Pulmonary artery endothelial cell (primary cell): ENCODE measurements at regions not wholly inside any gene's neighbourhood (a gene's known extent, or its start where the extent isn't known, plus 50 kb on each side); places are given as distances from the start of the nearest gene placed in this dataset.

Experiments used
- DNase-seq: peaks from one replicate; pipeline ENCODE4 v3.0.0-alpha.2; 2011; ENCODE audit warnings: low read depth, low spot score

- no peak for DNase-seq
Observed at GRCh38 chr2:150165988-150166312, 321.5 kb downstream of the RND3 start.

GRCh38 chr2:150165442-150165841 lies 322.0 kb downstream of the RND3 start:
- no peak for DNase-seq

- peak; percentile 53 for DNase-seq
Observed at GRCh38 chr2:150162241-150162942, 325.1 kb downstream of the RND3 start.

- no peak for DNase-seq
Observed at GRCh38 chr2:150160058-150160457, 327.4 kb downstream of the RND3 start.

- no peak for DNase-seq
Observed at GRCh38 chr2:150159300-150159699, 328.2 kb downstream of the RND3 start.

GRCh38 chr2:150156876-150157275 lies 330.6 kb downstream of the RND3 start:
- no peak for DNase-seq

GRCh38 chr2:150156415-150156814 lies 331.1 kb downstream of the RND3 start:
- no peak for DNase-seq

- DNase-seq: no peak
Observed at GRCh38 chr2:150154308-150154797, 333.1 kb downstream of the RND3 start.

GRCh38 chr2:150153646-150154307 lies 333.7 kb downstream of the RND3 start:
- no peak for DNase-seq

- no peak for DNase-seq
Observed at GRCh38 chr2:150152230-150152629, 335.2 kb downstream of the RND3 start.

GRCh38 chr2:150150144-150150543 lies 337.3 kb downstream of the RND3 start:
- DNase-seq: no peak

GRCh38 chr2:150147889-150148683 lies 339.4 kb downstream of the RND3 start:
- DNase-seq: no peak

GRCh38 chr2:150146879-150147278 lies 340.6 kb downstream of the RND3 start:
- DNase-seq: no peak

- DNase-seq: no peak
Observed at GRCh38 chr2:150145299-150145692, 342.2 kb downstream of the RND3 start.

GRCh38 chr2:150144546-150145298 lies 342.7 kb downstream of the RND3 start:
- no peak for DNase-seq

GRCh38 chr2:150143087-150143536 lies 344.4 kb downstream of the RND3 start:
- no peak for DNase-seq

- no peak for DNase-seq
Observed at GRCh38 chr2:150142561-150142960, 344.9 kb downstream of the RND3 start.

GRCh38 chr2:150141226-150142001 lies 346.1 kb downstream of the RND3 start:
- DNase-seq: peak; percentile 79

- DNase-seq: no peak
Observed at GRCh38 chr2:150140777-150141176, 346.7 kb downstream of the RND3 start.

GRCh38 chr2:150138587-150138986 lies 348.9 kb downstream of the RND3 start:
- no peak for DNase-seq
